Type B pancreatic cell (in vitro differentiated cells): ENCODE measurements at regions not wholly inside any gene's neighbourhood (a gene's known extent, or its start where the extent isn't known, plus 50 kb on each side); places are given as distances from the start of the nearest gene placed in this dataset.

ENCODE experiments used
- DNase-seq: peaks from one replicate; pipeline ENCODE4 v3.0.0; 2021; ENCODE audit warnings: mixed read lengths; ENCODE audit not compliant: unreplicated experiment; ENCODE audit errors: extremely low spot score
- H3K27ac Mint-ChIP-seq: 2 replicates; pipeline ENCODE4 v1.8.0; 2021; ENCODE audit warnings: mild to moderate bottlenecking, mixed read lengths
- H3K27me3 Mint-ChIP-seq: 2 replicates; pipeline ENCODE4 v1.8.0; 2021; ENCODE audit warnings: mixed read lengths
- H3K36me3 Mint-ChIP-seq: 2 replicates; pipeline ENCODE4 v1.8.0; 2021; ENCODE audit warnings: mixed read lengths
- H3K4me1 Mint-ChIP-seq: one replicate; pipeline ENCODE4 v1.8.0; 2021; ENCODE audit warnings: mixed read lengths; ENCODE audit not compliant: unreplicated experiment
- H3K4me3 Mint-ChIP-seq: 2 replicates; pipeline ENCODE4 v1.8.0; 2021; ENCODE audit warnings: mild to moderate bottlenecking, mixed read lengths
- H3K9me3 Mint-ChIP-seq: 2 replicates; pipeline ENCODE4 v1.8.0; 2021; ENCODE audit warnings: mixed read lengths
- TF ChIP-seq, protein P1 (sequence below): fragments of 200-600 bp; sonication (generic); conservative IDR thresholded peaks from 2 replicates; pipeline ENCODE4 v1.5.0; 2021; ENCODE audit warnings: antibody characterized with exemption, mild to moderate bottlenecking

DNA sequence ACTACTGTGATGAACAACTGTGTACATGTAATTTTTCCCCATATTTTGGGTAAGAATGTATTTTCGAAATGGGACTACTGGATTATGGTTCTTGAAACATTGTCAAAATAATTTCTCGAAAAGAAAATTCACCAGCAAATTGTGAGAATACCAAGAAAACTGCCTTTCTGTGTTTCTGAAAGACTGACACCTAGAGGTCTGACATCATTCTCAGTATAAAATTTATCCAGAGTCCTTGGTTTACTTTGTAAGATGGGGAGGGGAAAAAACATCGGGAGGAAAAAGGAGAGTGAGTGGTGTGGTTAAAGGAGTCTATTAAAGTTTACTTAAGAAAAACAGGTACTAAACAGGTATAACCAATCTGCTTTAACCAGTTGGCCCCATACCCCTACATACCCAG lies 149.2 kb downstream of the CEP120 start:
- TF ChIP-seq, protein P1, sequence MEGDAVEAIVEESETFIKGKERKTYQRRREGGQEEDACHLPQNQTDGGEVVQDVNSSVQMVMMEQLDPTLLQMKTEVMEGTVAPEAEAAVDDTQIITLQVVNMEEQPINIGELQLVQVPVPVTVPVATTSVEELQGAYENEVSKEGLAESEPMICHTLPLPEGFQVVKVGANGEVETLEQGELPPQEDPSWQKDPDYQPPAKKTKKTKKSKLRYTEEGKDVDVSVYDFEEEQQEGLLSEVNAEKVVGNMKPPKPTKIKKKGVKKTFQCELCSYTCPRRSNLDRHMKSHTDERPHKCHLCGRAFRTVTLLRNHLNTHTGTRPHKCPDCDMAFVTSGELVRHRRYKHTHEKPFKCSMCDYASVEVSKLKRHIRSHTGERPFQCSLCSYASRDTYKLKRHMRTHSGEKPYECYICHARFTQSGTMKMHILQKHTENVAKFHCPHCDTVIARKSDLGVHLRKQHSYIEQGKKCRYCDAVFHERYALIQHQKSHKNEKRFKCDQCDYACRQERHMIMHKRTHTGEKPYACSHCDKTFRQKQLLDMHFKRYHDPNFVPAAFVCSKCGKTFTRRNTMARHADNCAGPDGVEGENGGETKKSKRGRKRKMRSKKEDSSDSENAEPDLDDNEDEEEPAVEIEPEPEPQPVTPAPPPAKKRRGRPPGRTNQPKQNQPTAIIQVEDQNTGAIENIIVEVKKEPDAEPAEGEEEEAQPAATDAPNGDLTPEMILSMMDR = peak; percentile 59

DNA sequence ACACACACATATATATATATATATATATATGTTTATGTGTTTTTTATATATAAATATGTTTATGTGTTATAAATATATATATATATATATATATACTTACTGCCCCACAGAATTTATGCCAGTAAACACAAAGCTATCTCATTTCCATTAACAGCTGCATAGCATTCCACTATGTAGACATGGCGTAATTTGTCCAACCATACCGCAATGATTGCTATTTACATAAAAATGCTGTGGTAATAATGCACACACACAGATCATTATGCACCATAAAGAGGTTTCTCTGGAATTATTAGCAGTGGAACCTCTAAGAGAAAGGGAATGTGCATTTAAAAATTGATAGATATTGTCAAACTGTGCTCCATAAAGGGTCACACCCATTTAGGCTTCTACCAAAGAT lies 150.1 kb downstream of the CEP120 start:
- Mint-ChIP-seq H3K27me3 (peaks cover 9% of the 10 kb centered on the region), H3K4me3 (no peak overlapping the region), H3K9me3 (no peaks in the 10 kb centered on the region), H3K36me3 (no peaks in the 10 kb centered on the region), H3K27ac (no peak overlapping the region), H3K4me1 (no peaks in the 10 kb centered on the region)
- DNase-seq = no peak
- TF ChIP-seq, protein P1 = no peak

More for the DNA sequence above, 149.2 kb downstream of the CEP120 start:
- DNase-seq = no peak
- no peak overlapping the region for H3K4me3 Mint-ChIP-seq
- no peaks in the 10 kb centered on the region for H3K9me3 Mint-ChIP-seq
- peaks cover 9% of the 10 kb centered on the region for H3K27me3 Mint-ChIP-seq
- H3K27ac Mint-ChIP-seq = no peak overlapping the region
- no peaks in the 10 kb centered on the region for H3K4me1 Mint-ChIP-seq
- no peaks in the 10 kb centered on the region for H3K36me3 Mint-ChIP-seq

DNA sequence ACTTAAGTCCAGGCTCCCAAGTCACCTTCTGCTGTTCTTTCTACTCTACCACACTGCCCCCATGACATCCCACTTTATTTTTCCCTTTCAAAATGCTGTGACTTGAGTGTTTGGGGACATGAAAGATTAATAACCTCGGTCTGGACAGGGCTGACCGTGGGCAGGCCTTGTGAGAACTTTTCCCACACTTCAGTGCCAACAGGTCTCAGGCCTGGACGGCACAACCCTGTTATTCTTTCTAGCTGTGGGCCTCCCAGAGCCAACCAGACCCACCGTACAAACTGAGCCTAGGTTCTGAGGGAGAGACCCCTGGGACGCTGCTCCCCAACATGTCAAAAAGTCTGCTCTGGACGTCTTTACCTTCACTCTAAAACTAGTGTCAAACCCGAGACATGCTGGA lies 153.4 kb downstream of the CEP120 start:
- Mint-ChIP-seq H3K27ac (no peak overlapping the region), H3K27me3 (peaks cover 7% of the 10 kb centered on the region), H3K4me3 (no peak overlapping the region), H3K36me3 (no peaks in the 10 kb centered on the region), H3K9me3 (peaks cover 6% of the 10 kb centered on the region), H3K4me1 (no peaks in the 10 kb centered on the region)
- TF ChIP-seq, protein P1 = no peak
- no peak for DNase-seq

DNA sequence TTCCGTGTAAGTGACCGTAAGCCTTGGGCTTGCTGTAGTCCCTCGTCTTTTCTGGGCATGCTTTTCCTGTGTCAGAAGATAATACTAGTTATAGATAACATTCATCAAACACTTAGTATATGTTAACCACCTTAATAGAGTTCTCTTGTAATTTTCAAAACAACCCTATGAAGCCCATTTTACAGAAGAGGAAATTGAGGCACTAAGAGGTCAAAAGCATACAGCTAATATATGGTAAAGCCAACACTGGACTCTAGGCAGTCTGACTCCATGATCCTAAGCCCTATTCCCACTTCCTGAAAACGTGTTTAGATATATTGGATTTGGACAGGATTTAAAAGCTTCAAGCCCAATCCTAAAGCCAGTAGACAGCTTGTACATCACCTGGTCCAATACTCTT lies 153.8 kb downstream of the CEP120 start:
- peaks cover 6% of the 10 kb centered on the region for H3K9me3 Mint-ChIP-seq
- DNase-seq = no peak
- H3K36me3 Mint-ChIP-seq = no peaks in the 10 kb centered on the region
- TF ChIP-seq, protein P1 = no peak
- no peaks in the 10 kb centered on the region for H3K4me1 Mint-ChIP-seq
- H3K27ac Mint-ChIP-seq = no peak overlapping the region
- peaks cover 7% of the 10 kb centered on the region for H3K27me3 Mint-ChIP-seq
- H3K4me3 Mint-ChIP-seq = no peak overlapping the region

DNA sequence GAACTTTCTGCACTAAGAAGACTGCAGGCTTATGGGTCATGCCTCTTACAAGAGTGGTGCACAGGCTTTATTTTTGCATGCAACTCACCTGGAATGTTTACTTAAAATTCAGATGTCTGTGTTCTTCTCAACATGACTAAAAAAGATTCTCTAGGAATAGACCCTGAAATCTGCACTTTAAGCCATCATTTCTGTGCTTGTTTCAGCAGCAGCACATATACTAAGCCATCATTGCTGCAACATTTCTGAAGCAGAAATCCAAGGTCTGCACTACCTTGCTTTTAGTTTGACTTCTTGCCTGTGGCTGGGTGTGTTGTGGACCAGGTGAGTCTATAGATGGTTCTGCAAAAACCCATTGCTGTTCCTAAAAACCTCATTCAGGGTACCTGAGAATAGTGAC lies 156.8 kb downstream of the CEP120 start:
- no peaks in the 10 kb centered on the region for H3K36me3 Mint-ChIP-seq
- H3K4me1 Mint-ChIP-seq = no peaks in the 10 kb centered on the region
- peaks cover 6% of the 10 kb centered on the region for H3K9me3 Mint-ChIP-seq
- no peak overlapping the region for H3K4me3 Mint-ChIP-seq
- TF ChIP-seq, protein P1 = no peak
- no peak overlapping the region for H3K27ac Mint-ChIP-seq
- H3K27me3 Mint-ChIP-seq = peaks cover 3% of the 10 kb centered on the region
- DNase-seq = no peak

DNA sequence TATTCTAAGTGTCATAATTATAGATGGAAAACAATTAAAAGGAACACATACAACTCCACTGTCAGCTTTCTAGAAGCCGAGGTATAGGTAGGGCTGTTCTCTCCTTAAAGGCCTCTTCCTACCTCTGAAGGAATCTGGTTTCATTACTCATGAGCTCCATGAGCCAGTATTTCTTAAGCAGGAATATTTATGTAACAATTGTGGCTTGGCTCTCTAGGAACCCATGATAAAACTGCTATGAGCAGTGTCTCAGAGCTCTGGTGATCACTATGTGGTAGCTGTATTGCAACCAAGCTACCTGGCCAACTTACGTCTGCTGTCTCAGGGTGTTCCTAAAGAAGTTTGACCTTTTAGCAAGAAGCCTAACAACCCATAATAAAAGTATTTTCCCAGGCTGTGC lies 157.7 kb downstream of the CEP120 start:
- Mint-ChIP-seq H3K36me3 (no peaks in the 10 kb centered on the region), H3K9me3 (peaks cover 6% of the 10 kb centered on the region), H3K4me3 (no peak overlapping the region), H3K27ac (no peak overlapping the region), H3K4me1 (no peaks in the 10 kb centered on the region), H3K27me3 (peaks cover 3% of the 10 kb centered on the region)
- TF ChIP-seq, protein P1 = no peak
- no peak for DNase-seq
